Left hindlimb (tissue), 1 donor: ENCODE measurements at regions not wholly inside any gene's neighbourhood (a gene's known extent, or its start where the extent isn't known, plus 50 kb on each side); places are given as distances from the start of the nearest gene placed in this dataset.

Experiments used
- DNase-seq: peaks from one replicate; pipeline ENCODE4 v3.0.0-alpha.2; 2018

DNA sequence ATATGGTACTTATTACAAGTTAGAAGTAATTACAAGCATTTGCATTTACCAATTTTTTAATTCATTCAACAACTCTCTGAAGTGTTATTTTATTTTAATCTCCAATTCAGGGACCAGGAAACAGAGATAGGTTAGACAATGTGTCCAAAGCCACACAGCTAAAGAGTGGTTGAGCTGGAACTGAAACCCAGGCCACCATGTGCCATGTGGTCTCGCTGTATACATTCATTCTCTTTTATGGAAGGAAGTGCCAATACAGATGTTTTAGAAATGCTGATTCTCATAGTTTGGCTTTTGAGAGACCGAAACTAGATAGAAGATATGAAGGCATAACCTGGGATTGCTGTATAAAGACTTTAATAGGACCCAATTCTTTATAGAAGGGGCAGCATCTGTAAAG lies 684.6 kb upstream of the ID2 start:
- no peak for DNase-seq

DNA sequence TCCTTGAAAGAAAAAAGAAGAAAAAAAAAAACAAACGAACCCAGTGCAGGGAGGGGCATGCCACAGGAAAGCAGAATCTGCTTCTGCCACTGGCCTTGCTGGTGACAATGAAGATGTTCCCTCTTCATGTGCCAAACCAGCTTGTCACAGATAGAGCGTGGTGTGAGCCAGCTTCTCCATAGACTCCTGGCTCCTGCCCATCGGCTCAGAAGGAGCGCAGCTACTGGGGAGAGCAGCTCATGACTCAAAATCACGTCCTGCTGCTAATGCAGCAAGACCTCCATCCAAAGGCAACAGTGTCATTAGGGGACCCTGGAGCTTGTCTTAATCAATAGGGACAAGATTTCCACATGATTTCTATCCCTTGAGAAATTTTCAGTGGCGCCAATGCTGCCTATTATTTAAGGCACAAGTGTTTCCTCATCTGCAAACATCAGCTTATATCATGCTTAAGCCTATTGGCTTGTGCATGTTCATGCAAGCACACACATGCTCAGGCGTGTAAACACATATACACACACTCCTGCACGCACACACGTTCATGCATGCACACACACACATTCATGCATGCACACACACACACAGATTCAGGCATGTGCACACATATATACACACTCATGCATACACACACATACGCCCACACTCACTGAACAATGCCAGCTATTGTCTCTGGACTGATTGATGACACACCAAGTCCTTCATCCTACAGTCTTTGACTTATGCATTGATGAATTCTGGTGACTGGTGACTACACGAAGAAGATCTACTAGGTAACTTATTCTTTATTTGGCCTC lies 682.0 kb upstream of the ID2 start:
- no peak for DNase-seq

DNA sequence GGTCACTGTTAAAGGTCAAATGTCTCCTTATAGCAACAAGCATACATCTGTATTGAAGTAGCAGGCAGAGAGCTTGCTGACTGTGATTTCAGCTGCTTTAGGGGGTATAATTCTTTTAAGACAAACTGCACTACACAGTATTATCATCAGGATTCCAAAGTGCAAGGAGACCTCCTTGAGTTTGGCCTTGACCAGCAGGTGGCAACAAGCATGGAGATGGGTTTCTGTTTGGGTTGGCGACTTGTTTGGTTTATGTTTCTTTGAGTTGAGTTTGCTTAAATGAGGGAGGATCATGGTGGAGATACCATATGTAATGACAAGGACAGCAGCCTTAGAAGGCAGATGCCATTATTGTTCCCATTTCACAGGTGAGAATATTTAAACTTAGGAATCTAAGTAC lies 681.0 kb upstream of the ID2 start:
- no peak for DNase-seq

DNA sequence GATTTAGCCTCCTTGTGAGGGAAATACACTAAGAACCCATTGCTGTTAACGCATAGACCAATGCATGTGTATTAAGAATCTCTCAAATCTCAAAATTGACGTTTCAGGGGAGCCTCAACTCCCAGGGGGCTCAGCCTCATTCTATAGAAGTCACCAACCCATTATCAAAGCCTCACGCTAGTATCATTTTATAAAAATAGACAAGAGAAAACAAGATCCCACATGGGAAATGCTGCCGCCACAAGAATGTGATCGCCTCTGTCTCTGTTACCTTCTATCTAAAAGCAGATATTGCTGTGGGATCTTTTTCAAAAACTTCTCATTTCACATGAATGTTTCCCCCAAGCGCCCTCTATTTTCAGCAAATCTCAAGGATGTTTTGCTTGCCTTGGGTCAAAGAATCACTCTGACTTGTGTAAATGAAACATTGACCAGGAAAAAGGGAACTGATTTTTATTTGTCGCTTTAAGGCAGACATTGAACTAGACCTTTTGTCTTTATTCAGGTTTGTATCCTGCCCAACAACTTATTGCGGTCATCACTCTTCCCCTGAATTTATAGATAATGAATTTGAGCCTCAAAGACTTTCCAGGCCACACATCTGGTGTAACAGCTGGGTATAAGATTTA lies 679.0 kb upstream of the ID2 start:
- DNase-seq, result no peak

DNA sequence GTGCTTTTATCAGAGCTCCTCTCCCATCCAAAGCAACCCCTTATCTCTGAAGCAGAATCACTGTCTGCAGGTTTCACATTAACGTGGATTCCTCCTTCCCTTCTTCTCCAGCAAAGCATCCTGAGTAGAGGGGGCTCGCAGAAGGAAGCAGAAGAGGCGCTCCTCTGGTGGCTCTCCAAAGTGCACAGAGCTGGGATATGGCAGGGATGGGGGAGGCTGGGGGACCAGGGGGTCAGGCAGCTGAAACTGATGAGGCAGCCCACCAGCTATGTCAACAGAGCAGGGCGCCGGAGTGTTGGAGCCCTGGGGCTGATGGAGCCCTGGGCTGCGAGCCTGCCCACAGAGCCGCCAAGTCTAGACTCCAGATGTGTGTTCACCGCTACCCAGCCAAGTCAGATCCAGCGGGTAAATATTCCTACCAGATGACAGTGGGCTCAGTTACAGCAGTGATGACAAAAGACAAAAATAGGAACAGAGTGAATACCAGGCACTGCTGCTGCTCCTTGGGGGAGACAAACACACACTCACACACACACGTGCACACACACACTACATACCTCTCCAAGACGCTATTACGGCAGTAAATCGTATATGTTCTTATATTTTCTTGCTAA lies 678.3 kb upstream of the ID2 start:
- peak; percentile 90 for DNase-seq

DNA sequence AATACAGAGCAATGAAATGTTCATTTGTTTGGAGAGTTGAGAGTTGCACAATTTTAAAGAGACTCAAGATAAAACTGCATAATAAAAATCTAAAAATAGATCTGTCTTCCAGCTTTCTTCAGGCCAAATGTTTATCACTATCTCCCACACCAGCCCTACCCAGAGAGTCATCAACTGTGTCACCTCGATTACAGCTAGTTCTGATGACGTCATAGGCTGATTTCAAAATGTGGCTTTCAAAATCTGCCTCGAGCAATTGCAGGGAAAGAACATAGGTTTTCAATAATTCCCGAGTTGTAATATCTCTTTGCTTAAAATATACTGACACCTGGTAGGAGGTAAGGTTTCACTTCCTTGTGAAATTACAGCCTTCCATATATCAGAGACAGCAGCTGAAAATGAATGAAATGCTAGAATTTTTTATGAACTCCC lies 677.6 kb upstream of the ID2 start:
- no peak for DNase-seq

DNA sequence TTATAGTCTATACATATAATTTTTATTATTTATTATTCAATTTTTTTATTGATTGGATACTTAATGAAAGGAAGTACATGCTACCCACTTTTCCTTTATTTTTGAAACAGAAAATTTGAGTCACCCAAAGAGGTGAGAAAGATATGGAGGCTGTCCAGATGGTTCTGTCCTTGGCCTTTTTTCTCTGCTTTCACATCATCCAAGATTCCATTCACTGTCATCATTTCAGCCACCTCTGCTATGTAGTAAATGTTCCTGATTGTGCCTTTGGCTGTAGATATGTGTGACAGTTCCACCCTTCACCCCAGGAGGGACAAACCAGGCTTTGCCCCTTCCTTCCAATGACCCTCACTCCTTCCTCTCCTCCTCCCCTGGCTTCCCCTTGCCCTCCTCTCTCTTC lies 675.7 kb upstream of the ID2 start:
- DNase-seq, result no peak

DNA sequence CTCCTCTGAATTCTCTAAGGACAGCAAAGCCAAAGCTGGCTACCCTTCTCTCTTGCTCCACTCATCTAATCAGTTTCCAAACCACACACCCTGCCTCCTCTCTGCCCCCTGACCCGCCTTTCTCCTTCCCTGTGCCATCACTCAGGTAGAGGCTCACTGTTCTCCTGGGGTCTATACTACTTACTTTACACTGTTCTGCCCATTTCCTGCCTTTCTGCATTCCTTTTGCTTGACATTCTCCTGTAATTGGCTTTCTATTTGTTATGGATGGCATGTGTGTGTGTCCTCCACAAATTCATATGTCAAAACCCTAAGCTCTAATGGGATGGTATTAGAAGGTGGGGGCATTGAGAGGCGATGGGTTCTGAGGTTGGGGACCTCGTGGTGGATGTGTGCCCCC lies 675.2 kb upstream of the ID2 start:
- no peak for DNase-seq

DNA sequence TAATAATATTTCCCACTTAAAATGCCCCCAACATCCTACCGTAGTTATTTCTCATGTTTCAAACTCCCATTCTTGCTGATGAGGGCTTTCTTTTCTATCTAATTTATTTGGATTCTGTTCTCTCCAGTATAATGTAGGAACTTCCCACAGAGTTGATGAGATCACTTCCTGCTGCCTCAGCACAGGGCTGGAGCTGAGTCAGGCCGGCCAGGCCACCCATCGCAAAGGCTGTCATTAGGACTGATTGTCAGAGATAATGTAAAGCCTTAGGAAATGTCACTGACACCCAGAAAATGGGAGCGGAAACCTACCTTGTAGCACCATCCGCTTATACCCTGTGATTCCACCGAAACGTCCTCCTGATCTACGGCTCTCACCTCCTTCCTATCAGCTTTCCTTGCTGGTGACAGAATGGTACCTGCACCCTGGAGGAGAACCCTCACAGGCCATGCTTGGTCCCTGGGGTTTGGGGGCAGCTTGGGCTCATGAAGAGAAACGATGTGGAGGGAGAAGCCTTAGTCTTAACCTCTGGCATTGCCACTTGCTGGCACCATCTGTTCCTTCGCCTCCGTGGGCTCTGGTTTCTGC lies 672.8 kb upstream of the ID2 start:
- no peak for DNase-seq

DNA sequence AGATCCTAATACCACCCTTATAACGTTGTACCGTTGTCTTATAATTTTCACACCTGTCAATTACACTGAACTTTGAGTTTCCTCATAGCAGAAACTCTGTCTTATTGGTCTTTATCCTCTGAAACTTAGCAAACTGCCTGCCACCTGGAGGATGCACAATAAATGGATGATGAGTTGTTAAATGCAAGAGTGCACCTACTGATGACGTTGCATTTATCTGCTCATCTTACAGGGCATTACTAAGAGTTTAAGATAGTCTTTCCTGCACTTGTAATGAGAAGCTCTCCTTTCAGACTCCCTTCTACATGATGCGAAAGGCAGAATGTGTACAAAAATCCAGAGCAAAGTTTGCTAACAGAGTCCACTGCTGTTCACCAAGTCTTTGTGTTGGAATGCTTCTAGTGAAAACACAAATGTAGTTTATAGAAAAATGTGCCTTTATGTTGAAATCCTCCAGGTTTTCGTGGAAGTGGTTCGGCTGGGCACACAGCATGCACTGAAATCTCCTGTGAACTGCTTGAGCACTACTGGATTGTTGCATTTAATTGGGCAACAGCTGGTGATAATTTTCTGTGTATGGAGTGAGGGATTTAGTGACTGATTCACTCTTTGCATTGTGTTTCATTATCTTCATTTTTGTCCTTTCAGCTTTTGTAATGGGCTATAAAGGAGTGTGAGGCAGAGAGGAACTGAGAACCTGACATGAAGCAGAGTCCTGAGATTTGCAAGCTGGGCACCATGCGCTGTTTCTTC lies 665.8 kb upstream of the ID2 start:
- no peak for DNase-seq

DNA sequence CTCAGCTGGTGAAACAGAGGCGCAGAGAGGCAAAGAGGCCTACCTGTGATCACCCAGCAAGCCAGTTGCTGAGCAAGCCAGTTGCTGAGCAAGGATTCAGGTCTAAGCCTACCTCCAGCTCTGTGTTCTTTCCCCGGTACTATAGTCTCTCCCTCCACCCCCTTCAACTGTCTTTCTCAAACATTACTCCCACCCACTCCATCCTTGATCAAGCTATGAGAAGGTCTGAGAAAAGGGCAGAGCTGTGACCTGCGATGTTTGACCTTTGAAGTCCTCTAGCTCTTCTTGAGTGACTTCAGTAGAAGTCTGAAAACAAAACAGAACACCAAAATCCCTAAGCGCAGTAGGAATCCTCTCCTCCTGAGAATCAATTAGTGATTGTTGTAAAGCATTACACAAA lies 665.2 kb upstream of the ID2 start:
- no peak for DNase-seq

DNA sequence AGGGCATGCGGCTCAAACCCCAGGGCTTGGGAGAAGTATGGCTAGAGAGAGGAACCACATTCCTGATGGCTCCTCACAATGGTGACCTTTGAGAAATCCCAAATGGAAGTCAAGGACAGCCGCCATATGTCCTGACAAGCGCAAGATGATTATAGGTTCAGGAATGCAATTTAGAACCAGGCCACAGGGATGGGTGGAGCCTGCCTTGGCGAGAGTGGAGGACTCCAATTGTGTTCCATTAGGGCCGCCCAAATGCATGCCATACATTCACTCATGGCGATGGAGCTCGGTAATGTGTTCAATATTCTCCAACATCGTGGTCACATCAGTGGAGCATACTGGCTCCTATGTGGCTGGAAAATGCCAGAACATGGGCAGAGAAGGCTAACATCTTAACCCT lies 662.9 kb upstream of the ID2 start:
- no peak for DNase-seq

DNA sequence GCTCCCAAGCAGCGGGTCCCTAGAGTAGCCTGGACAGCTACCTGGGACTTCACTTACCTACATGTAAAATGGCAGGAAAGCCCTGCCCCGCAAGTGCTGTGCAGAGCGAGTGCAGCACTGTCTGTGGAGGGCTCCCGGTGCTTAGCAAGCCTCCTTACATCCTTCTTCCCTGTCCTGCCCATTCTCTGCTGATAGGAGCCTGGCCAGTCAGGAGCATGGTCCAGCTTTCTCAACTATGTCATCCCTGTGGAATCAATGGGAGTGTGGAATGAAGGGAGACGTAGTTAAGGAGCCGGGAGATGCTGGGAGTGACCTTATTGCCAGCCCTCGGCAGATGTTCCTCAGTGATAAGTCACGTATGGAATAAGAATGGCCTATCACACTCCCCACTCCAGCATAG lies 661.9 kb upstream of the ID2 start:
- DNase-seq, result no peak

DNA sequence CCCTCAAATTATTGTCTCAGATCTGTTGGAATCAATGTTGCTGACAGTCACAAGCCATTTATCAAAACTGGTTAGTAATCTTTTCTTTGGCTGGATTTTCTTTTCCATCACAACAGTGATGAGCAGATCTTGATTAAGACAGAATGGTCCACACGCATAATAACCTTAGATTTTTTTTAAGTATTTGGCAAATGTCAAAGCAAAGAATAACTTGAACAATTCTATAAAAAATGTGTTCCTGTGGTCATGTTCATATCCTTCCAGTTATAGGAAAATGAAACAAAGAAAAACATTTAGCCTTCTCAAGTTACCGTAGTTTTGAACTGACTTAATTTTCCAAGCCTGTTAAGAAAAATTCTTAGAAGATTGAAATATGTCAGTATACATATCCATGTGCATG lies 659.9 kb upstream of the ID2 start:
- no peak for DNase-seq

DNA sequence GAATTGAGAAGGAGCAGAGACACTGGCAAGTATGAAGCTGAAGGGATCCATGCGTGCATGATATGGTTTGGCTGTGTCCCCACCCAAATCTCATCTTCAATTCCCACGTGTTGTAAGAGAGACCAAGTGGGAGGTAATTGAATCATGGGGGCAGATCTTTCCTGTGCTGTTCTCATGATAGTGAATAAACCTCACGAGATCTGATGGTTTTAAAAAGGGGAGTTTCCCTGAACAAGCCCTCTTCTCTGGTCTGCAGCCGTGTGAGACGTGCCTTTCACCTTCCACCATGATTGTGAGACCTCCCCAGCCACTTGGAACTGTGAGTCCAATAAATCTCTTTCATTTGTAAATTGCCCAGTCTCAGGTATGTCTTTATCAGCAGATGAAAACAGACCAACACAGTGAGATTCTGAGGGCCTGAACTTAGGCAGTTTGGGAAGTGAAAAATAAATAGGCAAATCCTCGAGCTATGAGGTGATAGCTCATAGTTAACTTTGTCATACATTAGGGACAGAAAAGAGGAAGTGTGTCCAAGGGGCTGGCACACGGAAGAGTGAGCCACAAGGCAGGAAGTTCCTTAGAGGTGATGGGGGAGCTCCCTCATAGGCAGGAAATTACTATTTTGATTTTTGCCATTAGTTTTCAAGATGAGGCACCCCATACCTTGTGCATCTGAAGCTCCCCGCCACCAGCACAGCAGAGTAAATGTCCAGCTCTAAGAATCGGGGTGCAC lies 658.8 kb upstream of the ID2 start:
- DNase-seq, result no peak

DNA sequence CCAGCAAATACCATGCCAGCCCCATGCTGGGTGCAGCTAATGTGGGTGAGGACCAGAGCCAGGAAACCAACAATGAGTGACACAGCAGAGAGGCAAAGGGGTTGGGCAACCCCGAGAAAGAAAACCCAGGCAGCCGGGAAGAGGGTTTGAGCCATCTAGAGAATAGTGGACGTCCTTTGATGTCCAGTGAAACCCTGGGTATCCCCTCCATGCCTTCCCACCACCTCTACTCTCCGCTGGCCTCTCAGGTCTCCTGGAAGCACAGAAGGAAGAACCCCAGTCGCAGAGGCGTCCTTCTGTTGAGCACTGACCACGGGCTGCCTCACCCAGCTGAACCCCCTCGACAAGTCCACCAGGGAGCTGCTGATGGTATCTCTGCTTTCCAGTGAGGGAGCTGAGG lies 657.4 kb upstream of the ID2 start:
- DNase-seq, result no peak

DNA sequence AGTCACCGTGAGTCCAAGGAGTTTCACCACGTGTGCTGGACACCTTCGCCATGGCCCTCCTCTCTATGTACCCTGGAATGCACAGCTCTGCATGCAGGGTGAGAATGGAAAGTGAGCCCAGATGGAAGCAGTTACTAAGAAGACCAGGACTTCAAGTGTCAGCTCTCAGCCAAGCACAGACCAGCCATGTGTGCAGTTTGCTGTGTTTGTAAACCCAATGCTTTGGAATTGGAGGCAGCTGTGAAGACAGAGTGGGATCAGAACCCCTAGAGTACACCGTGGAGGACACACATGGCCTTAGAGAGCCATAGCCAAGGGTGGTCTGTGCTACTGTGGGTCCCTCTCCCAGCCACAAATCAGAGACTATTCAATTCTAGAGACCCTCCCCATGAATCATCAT lies 655.5 kb upstream of the ID2 start:
- no peak for DNase-seq

DNA sequence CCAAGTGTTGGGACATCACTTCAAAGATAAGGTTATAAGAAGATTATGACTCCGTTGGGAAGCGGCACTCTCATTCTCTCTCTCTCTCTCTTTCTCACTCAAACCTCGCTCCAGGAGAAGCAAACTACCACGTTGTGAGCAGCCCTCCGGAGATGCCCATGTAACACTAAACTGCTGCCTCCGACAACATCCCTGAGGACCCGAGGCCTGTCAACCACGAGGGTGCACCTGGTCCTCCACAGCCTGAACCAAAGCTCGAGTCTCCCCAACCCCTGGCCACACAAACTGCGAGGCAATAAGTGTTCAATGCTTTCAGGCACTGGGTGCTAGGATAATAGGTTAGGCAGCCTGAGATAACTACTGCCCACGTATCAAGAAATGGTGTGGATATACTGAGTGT lies 654.5 kb upstream of the ID2 start:
- no peak for DNase-seq

DNA sequence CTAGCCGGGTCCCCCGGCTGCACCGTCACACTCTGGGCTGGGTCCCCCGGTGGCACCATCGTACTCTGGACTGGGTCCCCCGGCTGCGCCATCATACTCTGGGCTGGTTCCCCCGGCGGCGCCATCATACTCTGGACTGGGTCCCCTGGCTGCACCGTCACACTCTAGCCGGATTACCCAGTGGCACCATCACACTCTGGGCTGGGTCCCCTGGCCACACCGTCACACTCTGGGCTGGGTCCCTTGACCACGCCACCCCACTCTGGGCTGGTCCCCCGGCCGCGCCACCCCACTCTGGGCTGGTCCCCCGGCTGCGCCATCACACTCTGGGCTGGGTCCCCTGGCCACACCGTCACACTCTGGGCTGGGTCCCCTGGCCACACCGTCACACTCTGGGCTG lies 653.8 kb upstream of the ID2 start:
- DNase-seq, result no peak

DNA sequence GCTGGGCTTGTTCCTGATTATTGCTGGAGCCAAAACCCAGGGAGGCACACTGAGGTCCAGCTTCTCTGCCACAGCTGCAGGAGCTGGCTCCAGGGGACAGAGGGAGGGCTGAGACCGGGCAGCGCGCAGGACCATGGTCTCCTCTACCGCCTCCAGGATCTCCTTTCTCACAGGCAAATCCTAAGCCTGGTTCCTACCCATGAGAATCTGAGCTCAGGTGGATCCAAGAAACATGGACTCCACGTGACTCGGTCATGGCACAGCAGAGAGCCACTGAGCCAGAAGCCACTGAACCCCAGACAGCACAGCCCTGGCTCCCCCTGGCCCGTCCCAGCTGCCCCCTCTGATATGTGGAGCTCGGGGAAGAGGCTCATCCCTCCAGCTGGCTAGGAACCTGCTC lies 653.4 kb upstream of the ID2 start:
- no peak for DNase-seq

DNA sequence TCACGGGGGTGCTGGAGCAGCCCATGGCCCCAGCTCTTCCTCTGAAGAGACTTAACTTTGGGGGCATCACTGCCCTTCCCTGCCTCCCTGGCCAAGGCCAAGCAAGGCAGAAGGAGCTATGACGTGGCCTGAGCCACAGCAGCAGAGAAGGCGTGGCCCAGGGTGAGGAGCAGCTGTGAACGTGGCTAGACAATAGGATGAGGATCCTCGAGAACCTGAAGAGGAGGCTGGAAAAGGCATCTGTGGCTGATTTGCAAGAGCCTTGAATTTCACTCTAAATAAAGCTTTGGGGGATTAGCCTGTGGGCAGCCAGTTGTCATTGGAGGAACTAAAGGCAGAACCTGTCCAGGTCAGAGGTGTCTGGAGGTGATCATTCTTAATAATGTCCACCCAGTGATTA lies 652.9 kb upstream of the ID2 start:
- DNase-seq, result no peak

DNA sequence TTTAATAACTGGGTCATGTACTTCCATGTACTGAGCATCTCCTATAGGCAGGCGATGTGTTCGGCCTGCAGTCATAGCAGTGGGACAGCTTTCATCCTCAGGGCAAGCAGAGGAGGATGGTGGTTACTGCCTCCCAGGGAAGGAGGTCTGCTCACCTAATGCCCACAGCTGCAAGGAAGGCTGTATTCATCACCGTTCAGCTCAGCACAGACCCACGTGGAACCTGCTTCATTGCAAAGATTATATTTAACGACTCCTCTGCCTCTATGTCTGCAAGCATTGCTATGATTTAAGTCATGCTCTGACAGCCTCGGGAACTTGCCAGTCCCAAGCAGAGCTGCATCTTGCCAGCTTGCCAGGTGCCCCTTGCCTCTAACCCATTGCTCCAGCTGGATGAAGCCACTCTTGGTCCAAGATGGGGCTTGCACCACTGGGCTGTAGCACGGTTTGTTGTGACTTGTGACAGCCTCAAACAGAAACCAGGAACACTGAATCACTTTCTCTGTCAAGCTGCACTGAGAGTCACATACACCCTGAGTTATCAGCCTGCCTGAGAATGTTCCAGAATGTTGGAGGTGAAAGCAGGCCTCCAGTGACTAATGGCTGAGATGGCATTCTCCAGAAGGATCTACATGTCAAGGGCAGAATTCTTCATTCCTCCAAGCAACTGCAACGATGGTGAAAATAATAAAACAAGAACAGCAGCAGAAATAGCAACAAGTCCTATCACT lies 651.1 kb upstream of the ID2 start:
- DNase-seq, result no peak
